HG03439 (cell line): ENCODE measurements at regions not wholly inside any gene's neighbourhood (a gene's known extent, or its start where the extent isn't known, plus 50 kb on each side); places are given as distances from the start of the nearest gene placed in this dataset.

ENCODE experiments used
- ATAC-seq: cut with Tn5 transposase; IDR thresholded peaks from one replicate; pipeline ENCODE4 v1.9.1; 2021; ENCODE audit warnings: mild to moderate bottlenecking, moderate library complexity; ENCODE audit not compliant: unreplicated experiment

- no peak for ATAC-seq
Observed at GRCh38 chr5:133882389-133882695, 86.1 kb downstream of the C5orf15 start.

- ATAC-seq = no peak
Observed at GRCh38 chr5:133881576-133882388, 86.6 kb downstream of the C5orf15 start.

- no peak for ATAC-seq
Observed at GRCh38 chr5:133878236-133878555, 90.2 kb downstream of the C5orf15 start.

- ATAC-seq = no peak
Observed at GRCh38 chr5:133877351-133878235, 90.8 kb downstream of the C5orf15 start.

GRCh38 chr5:133876266-133876665 lies 92.2 kb downstream of the C5orf15 start:
- no peak for ATAC-seq

- no peak for ATAC-seq
Observed at GRCh38 chr5:133875179-133875578, 93.2 kb downstream of the C5orf15 start.

GRCh38 chr5:133873449-133873848 lies 95.0 kb downstream of the C5orf15 start:
- no peak for ATAC-seq

GRCh38 chr5:133870661-133871060 lies 97.8 kb downstream of the C5orf15 start:
- no peak for ATAC-seq

GRCh38 chr5:133869519-133870335 lies 98.7 kb downstream of the C5orf15 start:
- ATAC-seq = no peak

- no peak for ATAC-seq
Observed at GRCh38 chr5:133868946-133869518, 99.4 kb downstream of the C5orf15 start.

GRCh38 chr5:133867851-133868545 lies 100.4 kb downstream of the C5orf15 start:
- ATAC-seq = no peak

GRCh38 chr5:133867341-133867740 lies 101.1 kb downstream of the C5orf15 start:
- no peak for ATAC-seq

GRCh38 chr5:133866903-133867245 lies 101.6 kb downstream of the C5orf15 start:
- ATAC-seq = no peak

GRCh38 chr5:133866160-133866902 lies 102.1 kb downstream of the C5orf15 start:
- ATAC-seq = no peak

- ATAC-seq = no peak
Observed at GRCh38 chr5:133865113-133865512, 103.3 kb downstream of the C5orf15 start.

GRCh38 chr5:133864711-133865110 lies 103.7 kb downstream of the C5orf15 start:
- no peak for ATAC-seq

GRCh38 chr5:133863857-133864585 lies 104.4 kb downstream of the C5orf15 start:
- ATAC-seq = no peak

GRCh38 chr5:133861161-133861737 lies 107.2 kb downstream of the C5orf15 start:
- ATAC-seq = no peak

- no peak for ATAC-seq
Observed at GRCh38 chr5:133859073-133859472, 109.4 kb downstream of the C5orf15 start.
